NCI-H1092 treated with DMSO at 0.1 percent for 48 hours (cell line): ENCODE measurements at regions not wholly inside any gene's neighbourhood (a gene's known extent, or its start where the extent isn't known, plus 50 kb on each side); places are given as distances from the start of the nearest gene placed in this dataset.

Experiments
- DNase-seq: peaks from one replicate; lab custom pipeline; 2025; lab: John Stamatoyannopoulos, UW

GRCh38 chr6:170177772-170178560 lies 112.9 kb downstream of the DLL1 start:
- peak; percentile 54 for DNase-seq

GRCh38 chr6:170176898-170177771 lies 113.7 kb downstream of the DLL1 start:
- peak; percentile 56 for DNase-seq

- DNase-seq, result peak; percentile 84
These were observed 114.6 kb downstream of the DLL1 start for GRCh38 chr6:170176136-170176897.

GRCh38 chr6:170175644-170176135 lies 115.2 kb downstream of the DLL1 start:
- no peak for DNase-seq

- DNase-seq, result no peak
These were observed 115.9 kb downstream of the DLL1 start for GRCh38 chr6:170174771-170175643.

GRCh38 chr6:170174124-170174770 lies 116.6 kb downstream of the DLL1 start:
- DNase-seq, result no peak

- DNase-seq, result no peak
These were observed 117.5 kb downstream of the DLL1 start for GRCh38 chr6:170173335-170173881.

GRCh38 chr6:170172825-170173256 lies 118.0 kb downstream of the DLL1 start:
- DNase-seq, result no peak

GRCh38 chr6:170172392-170172791 lies 118.5 kb downstream of the DLL1 start:
- DNase-seq, result no peak

- no peak for DNase-seq
These were observed 123.2 kb downstream of the DLL1 start for GRCh38 chr6:170167657-170168159.

GRCh38 chr6:170166511-170167122 lies 124.3 kb downstream of the DLL1 start:
- no peak for DNase-seq

- DNase-seq, result no peak
These were observed 125.3 kb downstream of the DLL1 start for GRCh38 chr6:170165471-170166117.

- DNase-seq, result peak; percentile 31
These were observed 125.8 kb downstream of the DLL1 start for GRCh38 chr6:170165085-170165470.

GRCh38 chr6:170164271-170164900 lies 126.5 kb downstream of the DLL1 start:
- DNase-seq, result no peak

- no peak for DNase-seq
These were observed 127.3 kb downstream of the DLL1 start for GRCh38 chr6:170163405-170164170.

- no peak for DNase-seq
These were observed 128.0 kb downstream of the DLL1 start for GRCh38 chr6:170162775-170163404.

GRCh38 chr6:170162011-170162774 lies 128.7 kb downstream of the DLL1 start:
- no peak for DNase-seq
